ENCODE measurements at regions not wholly inside any gene's neighbourhood (a gene's known extent, or its start where the extent isn't known, plus 50 kb on each side); places are given as distances from the start of the nearest gene placed in this dataset.
"Not testable (repeated sequence)": the region's sequence is repeated elsewhere in the genome, so short reads cannot be mapped to it uniquely, and the experiment has no call there.

DNA sequence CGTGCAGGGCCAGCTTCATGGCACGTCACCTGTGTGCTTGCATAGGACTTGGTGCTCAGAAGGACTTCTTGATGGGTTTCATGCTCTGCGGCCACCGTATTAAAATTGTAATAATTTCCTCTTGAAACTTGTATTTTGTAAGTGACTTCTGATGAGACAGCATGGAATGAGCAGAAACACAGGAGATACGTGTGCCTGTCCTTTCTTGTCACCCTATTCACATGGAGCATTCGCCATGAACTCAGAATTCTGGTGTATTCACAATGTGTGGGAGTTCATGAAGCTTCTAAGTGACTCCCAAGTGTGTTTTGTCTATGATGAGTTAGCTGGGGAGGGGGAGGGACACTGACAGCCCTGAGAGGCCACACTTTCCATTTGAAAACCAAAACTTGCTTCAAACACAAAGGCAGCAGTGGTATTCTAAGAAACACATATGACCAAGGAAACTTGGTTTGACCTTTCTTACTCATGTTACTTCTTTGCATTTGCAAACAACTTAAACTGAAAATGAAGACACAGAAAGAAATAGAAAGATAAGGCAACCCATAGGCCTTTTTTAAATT is 92.1 kb upstream of the NEDD9 start:
- intact Hi-C loops (cut with DNase I), result no loop called here
- DNase-seq (ENCODE audit: missing footprints), result no peak

GRCh38 chr6:11323666-11324452 is 91.4 kb upstream of the NEDD9 start:
- intact Hi-C loops (cut with DNase I), result no loop called here
- peak; percentile 84 for DNase-seq (ENCODE audit: missing footprints)
- peak; percentile 68 for ATAC-seq

More for the DNA sequence above, 92.1 kb upstream of the NEDD9 start:
- no peak for ATAC-seq

DNA sequence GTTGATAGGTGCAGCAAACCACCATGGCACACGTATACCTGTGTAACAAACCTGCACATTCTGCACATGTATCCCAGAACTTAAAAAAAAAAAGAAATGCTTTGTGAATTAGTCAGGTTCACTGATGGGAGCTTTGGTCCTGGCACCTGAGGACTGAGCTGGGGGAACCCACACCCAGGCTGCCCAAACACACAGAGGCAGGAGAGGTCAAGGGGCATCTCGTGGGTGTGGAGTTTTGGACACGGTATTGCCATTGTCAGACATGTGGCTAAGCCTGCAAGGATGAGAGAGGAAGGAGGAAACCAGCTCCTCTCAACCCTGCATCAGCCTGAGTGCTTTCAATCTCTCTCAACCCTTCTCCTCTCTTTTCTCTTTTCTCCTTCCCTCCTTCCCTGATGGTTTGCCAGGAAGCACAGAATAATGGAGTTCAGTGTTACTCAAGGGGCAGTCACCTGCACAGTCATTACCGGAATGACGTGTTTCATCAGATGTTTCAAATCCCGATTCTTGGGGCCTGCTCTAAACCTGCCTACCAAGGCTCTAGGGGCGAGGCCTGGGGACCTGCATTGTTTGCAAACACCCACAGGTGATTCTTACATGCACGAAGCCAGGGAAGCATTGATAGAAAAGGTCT is 89.9 kb upstream of the NEDD9 start:
- DNase-seq (ENCODE audit: missing footprints) (no peak), ATAC-seq (no peak)
- intact Hi-C loops (cut with DNase I), result no loop called here

GRCh38 chr6:11320914-11321597 is 88.6 kb upstream of the NEDD9 start:
- ATAC-seq, result no peak
- intact Hi-C loops (cut with DNase I), result no loop called here

DNA sequence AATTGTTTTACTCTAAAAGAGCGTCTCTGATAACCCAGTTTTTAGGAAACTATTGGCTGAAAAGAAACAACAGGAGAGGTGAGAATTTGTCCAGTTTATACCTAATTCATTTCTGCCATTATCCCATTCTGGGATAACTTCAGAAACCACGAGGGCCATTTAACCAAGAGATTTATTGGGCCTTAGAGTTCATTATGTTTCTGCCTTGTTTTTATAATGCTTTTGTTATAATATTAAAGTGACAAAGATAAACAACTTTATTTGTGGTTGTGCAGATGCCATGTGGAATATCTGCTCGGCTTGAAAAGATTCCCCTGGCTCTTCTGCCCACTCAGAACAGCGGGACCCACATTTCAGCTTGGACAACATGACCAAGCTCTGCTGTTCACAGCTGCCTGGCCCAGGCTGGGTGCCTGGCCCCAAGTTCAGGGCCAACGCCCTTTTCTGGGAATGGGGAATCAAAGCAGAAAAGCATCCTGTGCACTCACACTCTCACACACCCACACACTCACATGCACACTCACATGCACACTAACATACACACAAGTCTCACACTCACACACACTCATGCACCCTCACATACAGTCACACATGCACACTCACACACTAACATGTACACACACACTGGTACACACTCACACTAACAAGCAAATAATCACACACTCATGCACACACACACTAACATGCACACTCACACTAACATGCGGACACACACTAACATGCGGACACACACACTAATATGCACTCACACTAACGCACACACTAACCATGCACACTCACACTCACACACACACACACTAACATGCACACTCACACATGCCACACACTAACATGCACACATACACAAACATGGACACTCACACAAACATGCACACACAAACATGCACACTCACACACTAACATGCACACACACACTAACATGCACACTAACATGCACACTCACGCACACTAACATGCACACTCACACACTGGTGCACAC is 86.7 kb upstream of the NEDD9 start:
- intact Hi-C loops (cut with DNase I), result no loop called here
- no peak for ATAC-seq
- no peak for DNase-seq (ENCODE audit: missing footprints)

More at GRCh38 chr6:11320914-11321597, 88.6 kb upstream of the NEDD9 start:
- no peak for DNase-seq (ENCODE audit: missing footprints)

DNA sequence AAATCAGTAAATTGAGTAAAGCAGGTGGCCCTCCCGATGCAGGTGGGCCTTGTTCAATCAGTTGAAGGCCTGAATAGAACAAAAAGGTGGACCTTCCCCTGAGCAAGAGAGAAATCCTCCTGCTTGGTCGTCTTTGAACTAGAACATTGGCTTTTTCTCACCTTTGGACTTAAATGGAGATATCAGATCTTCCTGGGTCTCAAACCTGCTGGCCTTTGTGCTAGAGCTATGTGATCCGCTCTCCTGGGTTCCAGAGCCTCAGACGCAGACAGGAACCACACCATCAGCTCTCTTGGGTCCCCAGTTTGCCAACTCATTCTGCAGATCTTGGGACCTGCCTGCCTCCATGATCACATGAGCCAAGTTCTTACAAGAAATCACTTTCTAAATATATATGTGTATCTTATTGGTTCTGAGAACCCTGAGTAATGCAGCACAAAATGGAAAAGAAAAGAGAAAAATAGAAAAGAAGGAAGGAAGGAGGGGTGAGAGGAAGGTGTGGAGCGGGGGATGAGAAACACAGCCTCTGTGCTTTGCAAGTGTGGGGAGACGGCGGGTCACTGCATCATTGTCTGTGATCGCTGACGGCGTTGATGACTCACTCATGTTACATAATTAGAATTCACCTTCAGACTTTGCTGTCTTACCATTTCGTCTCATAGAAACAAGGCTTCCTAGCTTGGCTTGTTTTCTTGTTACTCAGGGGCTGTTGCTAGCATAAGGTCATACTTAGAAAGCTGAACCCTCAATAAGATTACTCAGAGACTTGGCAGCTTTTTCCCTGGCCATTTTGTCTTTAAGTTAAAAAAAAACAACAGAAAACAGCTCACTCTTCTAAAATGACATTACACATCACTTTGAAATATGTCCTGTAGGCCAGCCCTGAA is 85.7 kb upstream of the NEDD9 start:
- intact Hi-C loops (cut with DNase I), result no loop called here

GRCh38 chr6:11315743-11316437 is 83.4 kb upstream of the NEDD9 start:
- intact Hi-C loops (cut with DNase I), result no loop called here
- DNase-seq (ENCODE audit: missing footprints) (no peak), ATAC-seq (no peak)

More for the DNA sequence above, 85.7 kb upstream of the NEDD9 start:
- no peak for DNase-seq (ENCODE audit: missing footprints)
- peak; percentile 54 for ATAC-seq

GRCh38 chr6:11313207-11313606 is 80.7 kb upstream of the NEDD9 start:
- ATAC-seq, result no peak
- no peak for DNase-seq (ENCODE audit: missing footprints)
- intact Hi-C loops (cut with DNase I), result no loop called here

GRCh38 chr6:11311970-11312369 is 79.5 kb upstream of the NEDD9 start:
- no peak for ATAC-seq
- DNase-seq (ENCODE audit: missing footprints), result no peak
- intact Hi-C loops (cut with DNase I), result no loop called here

DNA sequence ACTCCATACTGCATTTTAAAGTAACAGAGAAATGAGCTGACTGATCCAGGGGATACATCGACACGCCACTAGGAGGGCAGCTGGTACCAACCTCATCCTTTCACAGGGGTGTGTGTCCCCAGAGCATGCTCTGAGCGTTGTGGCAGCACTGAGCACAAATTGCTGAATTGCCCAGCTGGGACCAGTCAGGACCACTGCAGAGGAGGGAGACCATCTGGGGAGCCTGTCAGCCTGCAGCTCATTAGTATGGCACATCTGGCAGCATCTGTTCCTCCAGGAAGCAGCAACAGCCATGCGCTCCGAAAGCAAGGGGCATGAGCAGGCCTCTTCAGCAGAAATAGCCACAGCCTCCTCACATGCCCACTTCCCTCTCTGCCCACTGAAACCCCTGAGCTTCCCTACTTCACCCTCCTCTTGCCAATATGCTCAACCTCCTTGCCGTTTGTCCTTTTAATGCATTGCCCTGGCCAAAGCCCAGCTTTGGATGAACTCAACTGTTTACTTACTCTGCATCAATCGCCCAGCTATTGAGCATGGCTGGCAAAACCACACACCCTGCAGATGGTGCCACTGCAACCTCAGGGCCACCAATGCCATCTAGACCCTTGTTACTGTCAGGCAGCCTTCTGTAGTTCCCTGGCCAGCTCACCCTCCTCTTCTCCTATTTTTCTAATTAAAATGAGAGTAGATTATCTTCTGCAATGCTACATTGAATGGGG is 77.6 kb upstream of the NEDD9 start:
- DNase-seq (ENCODE audit: missing footprints) (no peak), ATAC-seq (no peak)
- intact Hi-C loops (cut with DNase I), result no loop called here

- DNase-seq (ENCODE audit: missing footprints) (no peak), ATAC-seq (no peak)
- intact Hi-C loops (cut with DNase I), result no loop called here
Measured at GRCh38 chr6:11307226-11307625, 74.8 kb upstream of the NEDD9 start.

DNA sequence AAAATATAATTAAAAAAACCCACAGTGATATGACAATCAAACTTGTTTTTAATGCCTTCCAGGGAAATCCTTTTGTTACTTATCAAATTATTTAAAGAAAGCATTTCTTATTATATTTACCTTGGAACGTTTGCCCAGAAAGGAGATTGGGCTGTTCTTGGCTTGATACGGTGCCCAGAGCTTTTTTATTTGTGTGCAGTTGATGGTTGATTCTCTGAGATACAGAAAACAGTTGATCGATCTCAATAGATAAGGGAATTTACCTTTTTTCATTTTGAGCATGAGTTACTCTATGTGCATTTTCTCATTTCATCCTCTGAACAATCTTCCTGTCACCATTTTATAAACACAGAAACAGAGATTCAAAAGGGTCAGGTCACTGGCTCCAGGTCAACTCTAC is 72.5 kb upstream of the NEDD9 start:
- intact Hi-C loops (cut with DNase I), result no loop called here
- ATAC-seq (no peak), DNase-seq (ENCODE audit: missing footprints) (no peak)

- DNase-seq (ENCODE audit: missing footprints); ATAC-seq; intact Hi-C loops (cut with DNase I): not testable (repeated sequence)
Measured at GRCh38 chr6:11299876-11300428, 67.5 kb upstream of the NEDD9 start.

DNA sequence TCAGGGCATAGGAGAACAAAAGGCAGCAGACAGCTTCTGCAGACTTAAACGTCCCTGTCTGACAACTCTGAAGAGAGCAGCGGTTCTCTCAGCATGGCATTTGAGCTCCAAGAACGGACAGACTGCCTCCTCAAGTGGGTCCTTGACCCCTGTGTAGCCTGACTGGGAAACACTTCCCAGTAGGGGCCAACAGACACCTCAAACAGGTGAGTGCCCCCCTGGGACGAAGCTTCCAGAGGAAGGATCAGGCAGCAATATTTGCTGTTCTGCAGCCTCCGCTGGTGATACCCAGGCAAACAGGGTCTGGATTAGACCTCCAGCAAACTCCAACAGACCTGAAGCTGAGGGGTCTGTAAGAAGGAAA is 66.9 kb upstream of the NEDD9 start:
- DNase-seq (ENCODE audit: missing footprints); ATAC-seq; intact Hi-C loops (cut with DNase I): not testable (repeated sequence)

DNA sequence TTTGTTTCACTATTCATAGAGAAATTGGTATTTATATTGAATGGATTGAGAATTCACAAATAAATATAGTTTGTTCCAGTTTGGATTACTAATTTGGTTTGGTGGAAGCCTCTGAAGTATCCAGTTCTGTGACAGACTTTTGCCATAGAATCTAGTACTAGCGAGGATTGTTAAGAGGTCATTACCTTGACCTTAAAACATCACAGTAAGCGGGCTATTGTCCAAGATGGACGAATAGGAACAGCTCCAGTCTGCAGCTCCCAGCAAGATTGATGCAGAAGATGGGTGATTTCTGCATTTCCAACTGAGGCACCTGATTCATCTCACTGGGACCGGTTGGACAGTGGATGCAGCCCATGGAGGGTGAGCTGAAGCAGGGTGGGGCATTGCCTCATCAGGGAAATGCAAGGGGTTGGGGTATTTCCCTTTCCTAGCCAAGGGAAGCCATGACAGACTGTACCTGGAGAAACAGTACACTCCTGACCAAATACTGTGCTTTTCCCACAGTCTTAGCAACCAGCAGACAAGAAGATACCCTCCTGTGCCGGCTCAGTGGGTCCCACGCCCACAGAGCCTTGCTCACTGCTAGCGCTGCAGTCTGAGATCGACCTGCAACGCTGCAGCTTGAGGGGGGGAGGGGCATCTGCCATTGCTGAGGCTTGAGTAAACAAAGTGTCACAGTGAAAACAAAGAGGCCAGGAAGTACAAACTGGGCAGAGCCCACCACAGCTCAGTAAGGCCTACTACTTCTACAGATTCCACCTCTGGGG is 66.4 kb upstream of the NEDD9 start:
- ATAC-seq (no peak), DNase-seq (ENCODE audit: missing footprints) (no peak)
- intact Hi-C loops (cut with DNase I), result no loop called here
